HEK293 (cell line): ENCODE measurements at regions not wholly inside any gene's neighbourhood (a gene's known extent, or its start where the extent isn't known, plus 50 kb on each side); places are given as distances from the start of the nearest gene placed in this dataset.

Source experiments
- CTCF ChIA-PET: fragments of 350-600 bp; formaldehyde crosslinking; extraction: SDS; loops from one replicate; lab custom pipeline; 2021; ENCODE audit warnings: antibody characterized with exemption; lab: Yijun Ruan, JAX
- POLR2A ChIA-PET: fragments of 300-600 bp; formaldehyde crosslinking; extraction: SDS; loops from one replicate; lab custom pipeline; 2020; ENCODE audit warnings: antibody characterized with exemption, inconsistent platforms; lab: Yijun Ruan, JAX
- H3K27ac ChIP-seq: fragments of 200-500 bp; sonication (Bioruptor generic); 2 replicates; pipeline ENCODE4 v1.5.1; 2014; ENCODE audit warnings: low read depth, low read length, control low read depth, inconsistent platforms; ENCODE audit errors: extremely low read depth
- H3K36me3 ChIP-seq, 2 experiments: fragments of 200-500 bp in 1 of 2; sonication (Bioruptor generic) in 1 of 2; 1 replicate in 1 of 2; 2 replicates in 1 of 2; pipeline ENCODE4 v1.5.1; 2014 to 2017; ENCODE audit warnings: inconsistent platforms in 2 of 2, low read length in 2 of 2; ENCODE audit not compliant: control insufficient read depth in 2 of 2, insufficient read depth in 1 of 2
- H3K4me1 ChIP-seq: fragments of 200-500 bp; sonication (Bioruptor generic); 2 replicates; pipeline ENCODE4 v1.5.1; 2014; ENCODE audit warnings: mild to moderate bottlenecking, low read length, inconsistent platforms; ENCODE audit not compliant: control insufficient read depth, insufficient read depth
- H3K4me3 ChIP-seq: 2 replicates; pipeline ENCODE4 v1.5.1; 2011; ENCODE audit warnings: low read depth, mild to moderate bottlenecking, control low read depth, low read length, moderate library complexity
- H3K9me3 ChIP-seq: fragments of 200-500 bp; sonication (Bioruptor generic); 2 replicates; pipeline ENCODE4 v1.5.1; 2014; ENCODE audit warnings: low read depth, low read length, inconsistent platforms; ENCODE audit not compliant: control insufficient read depth, insufficient read depth
- MEIS1 ChIP-seq: sonication (generic); formaldehyde crosslinking; IDR thresholded peaks from 2 replicates; pipeline ENCODE4 v1.8.1; 2022; ENCODE audit warnings: missing genetic modification reagents, mild to moderate bottlenecking, borderline replicate concordance
- MYNN ChIP-seq: fragments of 450-650 bp; formaldehyde crosslinking; IDR thresholded peaks from 2 replicates; pipeline ENCODE4 v1.5.1; 2016; ENCODE audit warnings: missing biosample characterization, missing genetic modification characterization, borderline replicate concordance
- PBX3 ChIP-seq: sonication (generic); formaldehyde crosslinking; IDR thresholded peaks from 2 replicates; pipeline ENCODE4 v1.8.1; 2022; ENCODE audit warnings: mild to moderate bottlenecking, moderate library complexity, missing genetic modification reagents
- TCF7L2 ChIP-seq: IDR thresholded peaks from 2 replicates; pipeline ENCODE4 v1.6.1; 2011; ENCODE audit warnings: low read depth, mild to moderate bottlenecking, inconsistent platforms, low read length, moderate library complexity, borderline replicate concordance
- TRIM28 ChIP-seq: IDR thresholded peaks from 2 replicates; pipeline ENCODE4 v1.6.1; 2011; ENCODE audit warnings: low read length, control low read depth, borderline replicate concordance
- ZBTB1 ChIP-seq: fragments of 450-650 bp; formaldehyde crosslinking; IDR thresholded peaks from 2 replicates; pipeline ENCODE4 v1.5.1; 2016; ENCODE audit warnings: missing biosample characterization, missing genetic modification characterization
- ZBTB11 ChIP-seq: fragments of 450-650 bp; formaldehyde crosslinking; conservative IDR thresholded peaks from 2 replicates; pipeline ENCODE4 v1.5.1; 2016; ENCODE audit warnings: low read depth, missing biosample characterization, missing genetic modification characterization
- ZBTB17 ChIP-seq: fragments of 450-650 bp; formaldehyde crosslinking; IDR thresholded peaks from 2 replicates; pipeline ENCODE4 v1.5.1; 2016; ENCODE audit warnings: missing biosample characterization, missing genetic modification characterization
- ZBTB6 ChIP-seq: fragments of 450-650 bp; formaldehyde crosslinking; IDR thresholded peaks from 2 replicates; pipeline ENCODE4 v1.5.1; 2017; ENCODE audit warnings: missing biosample characterization, missing genetic modification characterization
- ZFP37 ChIP-seq: fragments of 450-650 bp; formaldehyde crosslinking; IDR thresholded peaks from 2 replicates; pipeline ENCODE4 v1.5.1; 2016; ENCODE audit warnings: missing biosample characterization, missing genetic modification characterization
- ZNF155 ChIP-seq: fragments of 450-650 bp; formaldehyde crosslinking; IDR thresholded peaks from 2 replicates; pipeline ENCODE4 v1.5.1; 2016; ENCODE audit warnings: missing biosample characterization, missing genetic modification characterization
- ZNF214 ChIP-seq: fragments of 450-650 bp; formaldehyde crosslinking; IDR thresholded peaks from 2 replicates; pipeline ENCODE4 v1.5.1; 2017; ENCODE audit warnings: missing biosample characterization, mild to moderate bottlenecking, missing genetic modification characterization, borderline replicate concordance
- ZNF362 ChIP-seq: fragments of 450-650 bp; formaldehyde crosslinking; IDR thresholded peaks from 2 replicates; pipeline ENCODE4 v1.5.1; 2016; ENCODE audit warnings: missing biosample characterization, missing genetic modification characterization
- ZNF518A ChIP-seq: fragments of 450-650 bp; formaldehyde crosslinking; conservative IDR thresholded peaks from 2 replicates; pipeline ENCODE4 v1.5.1; 2016; ENCODE audit warnings: low read depth, missing biosample characterization, missing genetic modification characterization

GRCh38 chr5:2175041-2175440, 292.3 kb upstream of the IRX4 start (continued):
- TF ChIP-seq ZNF518A (tag by site-specific recombination) (no peak), ZBTB17 (tag by site-specific recombination) (no peak), ZNF214 (tag by site-specific recombination) (no peak), MEIS1 (CRISPR knock-in tag) (no peak), PBX3 (CRISPR knock-in tag) (no peak), MYNN (tag by site-specific recombination) (no peak)

- POLR2A ChIA-PET: no interaction called here
- H3K27ac ChIP-seq: no peak overlapping the region
- TF ChIP-seq ZBTB1 (tag by site-specific recombination) (no peak), ZBTB11 (tag by site-specific recombination) (no peak), TCF7L2 (no peak), ZNF155 (no peak), ZFP37 (no peak), ZNF362 (tag by site-specific recombination) (no peak), ZBTB6 (tag by site-specific recombination) (no peak), TRIM28 (no peak)
- no peaks in the 10 kb centered on the region for H3K36me3 ChIP-seq
- CTCF ChIA-PET: interaction anchor here (0.6 to 0.7 kb wide), 2 partner anchors 438 to 1191 kb away, joined by 3 to 4 read pairs; no protein-coding TSS in a partner anchor
- no peak overlapping the region for H3K4me3 ChIP-seq
- H3K4me1 ChIP-seq: no peaks in the 10 kb centered on the region
- no peaks in the 10 kb centered on the region for H3K9me3 ChIP-seq
Observed at GRCh38 chr5:2174538-2174937, 291.8 kb upstream of the IRX4 start.
